ENCODE measurements at regions not wholly inside any gene's neighbourhood (a gene's known extent, or its start where the extent isn't known, plus 50 kb on each side); places are given as distances from the start of the nearest gene placed in this dataset.

DNA sequence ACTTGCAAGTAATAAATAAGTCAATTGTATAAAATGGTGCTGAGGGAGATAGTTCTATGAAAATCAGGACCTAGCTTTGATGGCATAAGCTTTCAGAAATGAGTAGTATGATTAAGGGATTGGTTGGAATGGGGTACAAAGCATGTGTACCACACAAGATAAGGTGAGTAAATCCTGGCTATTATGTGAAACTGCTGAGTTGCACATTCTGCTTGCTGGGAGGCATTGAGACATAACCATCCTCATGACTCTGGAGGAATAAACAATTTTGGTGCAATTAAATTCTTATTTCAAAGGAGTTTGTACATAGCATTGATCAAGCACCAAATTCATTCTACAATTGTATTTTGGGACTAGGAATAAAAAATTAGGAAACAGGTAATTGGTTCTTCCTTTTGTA is 755.2 kb upstream of the ACO1 start:
- TF ChIP-seq ZNF274 (IDR thresholded peaks at IDR 0.05; ENCODE audit: low read depth, low read length): no peak
- H3K4me3 ChIP-seq (ENCODE audit: low read length): no peak overlapping the region

DNA sequence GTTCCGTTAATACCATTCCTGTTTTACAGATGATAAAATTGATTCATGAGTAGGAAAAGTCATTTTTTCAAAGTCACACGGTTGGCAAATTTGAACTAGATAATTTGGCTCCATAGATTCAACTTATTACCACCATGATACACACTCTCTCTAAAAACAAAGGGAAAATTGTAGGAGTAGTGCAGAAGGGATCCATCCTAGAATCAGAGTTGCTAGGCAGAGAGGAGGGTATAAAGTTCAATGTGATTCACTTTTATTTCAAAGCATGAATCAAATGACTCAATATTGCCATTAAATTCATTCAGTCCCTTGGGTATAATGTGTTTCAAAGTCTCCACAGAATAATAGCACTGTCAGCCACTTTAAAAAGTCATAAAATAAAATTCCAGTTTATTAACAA is 747.2 kb upstream of the ACO1 start:
- TF ChIP-seq ZNF274 (IDR thresholded peaks at IDR 0.05; ENCODE audit: low read depth, low read length): no peak
- H3K4me3 ChIP-seq (ENCODE audit: low read length): no peak overlapping the region

DNA sequence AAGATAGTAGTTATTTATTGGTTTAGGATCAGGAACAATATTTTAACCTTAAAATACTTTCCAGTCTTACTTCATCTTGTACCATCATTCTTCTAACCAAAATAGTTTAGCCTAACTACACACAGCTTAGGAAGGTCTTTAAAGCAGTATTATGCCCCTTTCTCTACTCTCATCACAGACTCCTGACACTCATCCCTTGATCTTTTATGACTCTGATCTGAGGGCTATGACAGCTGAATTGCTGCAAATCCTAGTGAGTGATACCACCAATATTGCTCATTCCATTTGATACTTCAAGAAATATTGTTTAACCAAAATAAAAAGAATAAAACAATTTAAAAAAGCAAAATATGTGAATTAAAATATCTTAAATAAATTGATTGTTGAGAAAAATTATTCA is 746.6 kb upstream of the ACO1 start:
- TF ChIP-seq ZNF274 (IDR thresholded peaks at IDR 0.05; ENCODE audit: low read depth, low read length): no peak
- no peak overlapping the region for H3K4me3 ChIP-seq (ENCODE audit: low read length)

DNA sequence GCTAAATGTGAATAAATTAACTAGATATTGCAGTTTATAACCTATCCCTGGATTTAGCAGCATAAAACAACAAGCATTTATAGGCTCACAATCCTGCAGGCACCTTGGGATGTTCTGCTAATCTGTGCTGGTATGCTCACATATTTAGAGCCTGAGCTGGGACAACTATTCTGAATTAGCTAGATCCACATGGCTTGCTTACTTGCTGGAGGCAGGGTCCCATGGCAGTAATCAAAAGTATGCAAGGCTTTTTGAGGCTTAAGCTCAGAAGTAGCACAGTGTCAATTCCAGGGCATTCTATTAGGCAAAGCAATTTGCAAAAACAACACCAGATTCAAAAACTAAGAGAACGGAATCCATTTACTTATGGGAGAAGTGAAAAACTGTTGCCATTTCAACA is 745.0 kb upstream of the ACO1 start:
- H3K4me3 ChIP-seq (ENCODE audit: low read length): no peak overlapping the region
- TF ChIP-seq ZNF274 (IDR thresholded peaks at IDR 0.05; ENCODE audit: low read depth, low read length): no peak

DNA sequence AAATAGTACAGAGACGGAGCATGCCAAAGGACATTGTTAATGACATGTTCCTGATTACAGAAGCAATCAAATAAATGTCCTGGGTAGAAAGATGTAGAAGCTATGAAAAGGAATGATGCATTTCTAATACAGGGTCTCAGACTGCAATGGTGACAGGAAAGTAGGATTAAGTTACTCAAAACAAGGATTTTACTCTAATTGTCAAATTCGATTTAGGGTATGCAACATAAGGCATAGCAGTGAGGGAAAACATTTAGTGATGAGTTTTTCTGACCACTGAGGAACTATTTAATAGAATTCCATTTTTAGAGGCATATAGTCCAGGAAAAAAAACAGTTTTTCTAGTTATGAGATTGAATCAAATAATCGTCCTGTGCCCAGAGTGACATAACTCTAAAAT is 715.1 kb upstream of the ACO1 start:
- no peak for TF ChIP-seq ZNF274 (IDR thresholded peaks at IDR 0.05; ENCODE audit: low read depth, low read length)

DNA sequence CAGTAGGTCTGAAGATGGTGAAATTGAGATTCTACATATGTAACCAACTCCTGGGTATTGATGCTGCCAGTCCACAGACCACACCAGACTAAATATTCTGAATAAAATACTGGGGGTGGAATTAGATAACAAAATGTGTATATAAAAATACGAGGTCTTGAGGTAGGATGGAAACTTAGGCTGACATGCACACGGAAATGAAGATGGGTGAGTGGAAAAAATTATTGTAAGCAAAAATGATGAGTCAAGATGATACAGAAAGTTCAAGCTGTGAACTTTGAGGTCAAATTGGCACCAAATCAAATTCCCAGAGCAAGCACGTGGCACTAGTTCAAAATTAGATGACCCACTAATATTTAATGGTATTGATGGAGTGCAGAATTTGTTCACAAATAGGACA is 713.4 kb upstream of the ACO1 start:
- no peak overlapping the region for H3K4me3 ChIP-seq (ENCODE audit: low read length)
- no peak for TF ChIP-seq ZNF274 (IDR thresholded peaks at IDR 0.05; ENCODE audit: low read depth, low read length)

More for the DNA sequence above, 715.1 kb upstream of the ACO1 start:
- H3K4me3 ChIP-seq (ENCODE audit: low read length): no peak overlapping the region

DNA sequence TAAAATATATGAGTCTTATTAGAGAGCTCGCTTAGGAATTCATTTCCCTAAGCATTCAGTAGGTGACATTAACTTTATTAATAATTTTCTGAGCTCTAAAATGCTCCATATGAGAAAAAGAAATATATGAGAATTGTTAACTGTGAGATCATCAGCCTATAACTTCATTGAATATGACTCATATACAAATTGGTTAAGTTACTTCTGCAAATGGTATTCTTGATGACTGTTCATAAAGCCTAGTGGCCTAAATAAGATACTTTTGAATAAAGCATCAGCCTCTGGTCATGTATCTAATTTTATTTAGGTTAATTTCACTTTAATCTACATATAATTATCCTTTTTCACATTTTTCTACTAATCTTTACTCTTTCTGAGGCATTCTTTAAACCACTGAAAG is 710.2 kb upstream of the ACO1 start:
- H3K4me3 ChIP-seq (ENCODE audit: low read length): no peak overlapping the region
- TF ChIP-seq ZNF274 (IDR thresholded peaks at IDR 0.05; ENCODE audit: low read depth, low read length): no peak

DNA sequence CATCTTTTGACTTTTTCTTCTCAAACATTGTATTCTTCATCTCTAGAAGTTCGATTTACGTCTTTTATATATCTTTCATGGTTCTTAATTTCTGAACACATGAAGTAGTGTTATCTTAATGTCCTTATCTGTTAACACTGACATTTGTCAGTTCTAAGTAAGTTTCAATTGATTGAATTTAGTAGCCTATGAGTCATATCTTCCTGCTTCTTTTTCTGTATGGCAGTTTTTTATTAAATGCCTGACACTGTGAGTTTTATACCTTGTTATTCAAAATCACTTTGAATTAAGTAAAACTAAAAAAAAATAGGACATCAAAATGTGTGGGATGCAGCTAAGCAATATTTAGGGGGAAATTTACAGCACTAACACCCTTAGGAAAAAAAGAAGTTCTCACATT is 707.0 kb upstream of the ACO1 start:
- H3K4me3 ChIP-seq (ENCODE audit: low read length): no peak overlapping the region
- no peak for TF ChIP-seq ZNF274 (IDR thresholded peaks at IDR 0.05; ENCODE audit: low read depth, low read length)

DNA sequence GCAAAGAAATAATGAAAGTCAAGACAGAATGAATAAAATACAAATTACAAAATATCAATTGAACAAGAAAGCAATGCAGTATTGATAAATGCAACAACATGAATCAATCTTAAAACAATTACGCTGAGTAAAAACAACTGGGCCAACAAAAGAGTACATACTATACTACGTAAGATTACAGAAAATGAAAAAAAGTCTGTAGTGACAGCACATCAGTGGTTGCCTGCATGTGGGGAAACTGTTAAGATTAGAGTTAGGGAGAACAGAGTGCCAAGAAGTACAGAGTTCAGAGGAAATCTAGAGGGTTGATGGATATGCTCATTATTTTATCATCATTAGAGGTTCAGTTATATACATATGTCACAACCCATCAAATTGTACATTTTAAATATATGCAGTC is 706.6 kb upstream of the ACO1 start:
- no peak overlapping the region for H3K4me3 ChIP-seq (ENCODE audit: low read length)

DNA sequence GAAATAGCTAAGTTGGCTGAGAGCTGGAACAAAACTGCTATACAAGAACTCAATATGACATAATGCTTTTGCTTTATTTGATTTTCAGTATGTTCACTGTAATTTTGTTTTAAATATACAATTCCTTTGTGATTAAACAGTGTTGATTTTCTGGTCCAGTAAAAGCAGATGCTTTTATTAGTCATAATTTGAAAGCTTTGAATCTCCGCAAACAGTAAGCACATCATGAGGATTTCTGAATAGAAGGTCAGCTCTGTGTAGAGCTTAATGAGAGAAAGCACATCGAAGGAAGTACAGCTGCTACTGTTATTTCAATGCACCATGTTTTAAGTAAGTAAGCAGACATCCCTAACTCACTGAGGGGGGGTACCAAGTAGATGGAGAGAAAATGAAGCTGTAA is 701.3 kb upstream of the ACO1 start:
- no peak for TF ChIP-seq ZNF274 (IDR thresholded peaks at IDR 0.05; ENCODE audit: low read depth, low read length)
- no peak overlapping the region for H3K4me3 ChIP-seq (ENCODE audit: low read length)

More for the DNA sequence above, 706.6 kb upstream of the ACO1 start:
- TF ChIP-seq ZNF274 (IDR thresholded peaks at IDR 0.05; ENCODE audit: low read depth, low read length): no peak

DNA sequence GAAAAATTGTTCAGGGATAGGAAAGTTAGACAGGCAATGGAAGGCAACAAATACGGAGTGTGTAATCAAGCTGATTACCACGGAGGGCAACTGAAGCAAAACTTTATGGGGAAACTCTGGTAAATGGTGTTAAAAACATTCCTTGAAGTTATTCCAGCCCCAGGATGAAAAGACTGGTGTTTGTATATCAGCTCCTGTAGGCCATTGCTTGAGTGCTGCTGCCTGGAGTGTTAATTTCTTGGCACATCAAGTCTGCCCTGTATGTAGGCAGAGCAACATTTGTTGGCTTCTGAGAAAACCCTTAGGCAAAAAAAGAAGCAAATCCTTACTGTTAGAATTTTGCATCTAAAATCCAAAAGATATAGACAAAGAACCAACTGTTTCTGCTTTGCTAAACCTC is 686.5 kb upstream of the ACO1 start:
- no peak overlapping the region for H3K4me3 ChIP-seq (ENCODE audit: low read length)
- no peak for TF ChIP-seq ZNF274 (IDR thresholded peaks at IDR 0.05; ENCODE audit: low read depth, low read length)

DNA sequence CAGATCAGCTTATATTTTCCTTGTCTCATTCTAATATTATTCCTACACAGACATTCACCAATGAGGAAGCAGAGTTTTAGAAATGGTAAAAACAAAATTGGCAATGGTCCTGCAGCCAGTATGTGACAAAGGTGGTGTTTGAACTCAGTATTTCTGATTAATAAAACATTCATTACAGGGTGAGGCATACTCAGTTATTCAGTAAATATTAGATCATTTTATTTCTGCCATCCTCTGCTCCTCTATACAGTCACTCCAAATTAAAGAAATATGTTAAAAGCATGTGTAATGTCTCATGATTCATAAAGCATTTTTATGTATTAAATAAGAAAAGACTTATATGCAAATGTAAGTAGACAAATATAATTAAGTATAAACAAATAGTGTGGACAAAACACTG is 684.6 kb upstream of the ACO1 start:
- no peak for TF ChIP-seq ZNF274 (IDR thresholded peaks at IDR 0.05; ENCODE audit: low read depth, low read length)
- no peak overlapping the region for H3K4me3 ChIP-seq (ENCODE audit: low read length)

DNA sequence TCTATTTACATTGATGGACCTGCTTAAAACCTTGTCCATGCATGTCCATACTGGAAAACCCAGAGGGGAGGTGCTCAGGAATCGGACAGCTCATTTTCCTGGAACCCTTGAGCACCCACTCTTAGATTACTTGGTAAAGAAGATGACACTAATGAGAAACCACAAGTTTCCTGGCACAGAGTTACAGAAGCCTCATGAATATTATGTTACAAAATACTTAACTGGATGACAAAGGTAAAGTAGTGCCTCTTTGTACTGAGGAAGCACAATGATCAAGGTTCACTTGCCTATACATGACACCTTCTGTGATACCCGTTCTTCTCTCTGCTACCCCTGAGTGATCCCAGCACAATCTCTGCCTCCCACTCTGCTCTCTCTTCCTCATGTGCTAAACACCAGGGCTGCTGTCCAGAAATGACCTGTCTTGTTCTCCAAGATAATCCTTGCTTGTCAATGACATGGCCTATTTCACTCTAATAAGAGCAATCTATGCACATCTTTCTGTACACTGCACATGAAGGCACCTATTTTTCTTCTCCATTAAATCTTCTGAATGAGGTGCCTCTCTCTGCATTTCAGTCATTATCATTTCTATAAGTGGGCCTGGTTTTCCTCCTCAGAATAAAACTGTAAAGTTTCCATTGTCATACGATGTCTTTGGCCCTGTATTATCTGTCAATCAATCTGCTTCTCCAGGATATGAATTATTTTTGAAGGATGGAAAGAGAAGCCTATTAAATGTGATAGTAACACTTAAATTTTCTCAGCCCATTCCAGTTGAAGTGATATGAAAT is 684.0 kb upstream of the ACO1 start:
- TF ChIP-seq ZNF274 (IDR thresholded peaks at IDR 0.05; ENCODE audit: low read depth, low read length): no peak
- no peak overlapping the region for H3K4me3 ChIP-seq (ENCODE audit: low read length)

DNA sequence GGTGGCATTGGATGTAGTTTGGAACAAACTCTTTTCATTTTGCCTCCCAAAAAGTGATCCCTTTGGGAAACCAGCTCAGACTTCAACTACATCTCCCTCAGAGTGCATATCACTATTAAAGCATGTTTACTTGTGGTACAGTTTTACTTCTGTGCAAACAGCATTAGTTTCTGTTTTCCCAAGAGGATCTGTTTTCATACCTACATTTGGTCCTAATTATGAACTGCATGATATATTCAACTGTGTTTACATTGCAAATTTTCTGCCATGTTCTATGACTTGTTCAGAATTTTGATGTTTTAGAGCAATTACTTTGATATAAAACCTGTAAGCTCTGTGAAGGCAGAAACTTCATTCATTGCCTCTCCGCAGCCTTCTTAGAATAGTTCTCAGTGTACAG is 681.5 kb upstream of the ACO1 start:
- no peak for TF ChIP-seq ZNF274 (IDR thresholded peaks at IDR 0.05; ENCODE audit: low read depth, low read length)
- H3K4me3 ChIP-seq (ENCODE audit: low read length): no peak overlapping the region

DNA sequence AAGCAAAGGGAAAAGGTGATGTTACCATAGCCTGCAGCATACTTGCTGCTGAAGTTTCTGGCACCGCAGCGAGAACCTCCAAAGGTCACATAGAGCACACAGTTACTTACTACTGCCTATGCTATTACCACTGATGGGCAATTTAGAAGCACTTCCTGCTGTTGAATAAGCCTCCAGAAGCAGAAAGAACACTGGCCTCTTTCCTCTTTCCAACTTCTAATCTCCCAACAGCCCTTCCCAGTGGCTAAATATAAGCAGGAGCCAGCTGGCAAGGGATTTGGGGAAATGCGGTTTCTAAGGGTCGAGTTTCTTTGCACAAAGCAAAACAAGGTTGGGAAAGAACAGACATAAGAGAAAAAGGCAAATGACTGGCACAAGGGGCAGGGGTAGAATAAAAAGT is 669.2 kb upstream of the ACO1 start:
- no peak overlapping the region for H3K4me3 ChIP-seq (ENCODE audit: low read length)
- no peak for TF ChIP-seq ZNF274 (IDR thresholded peaks at IDR 0.05; ENCODE audit: low read depth, low read length)

DNA sequence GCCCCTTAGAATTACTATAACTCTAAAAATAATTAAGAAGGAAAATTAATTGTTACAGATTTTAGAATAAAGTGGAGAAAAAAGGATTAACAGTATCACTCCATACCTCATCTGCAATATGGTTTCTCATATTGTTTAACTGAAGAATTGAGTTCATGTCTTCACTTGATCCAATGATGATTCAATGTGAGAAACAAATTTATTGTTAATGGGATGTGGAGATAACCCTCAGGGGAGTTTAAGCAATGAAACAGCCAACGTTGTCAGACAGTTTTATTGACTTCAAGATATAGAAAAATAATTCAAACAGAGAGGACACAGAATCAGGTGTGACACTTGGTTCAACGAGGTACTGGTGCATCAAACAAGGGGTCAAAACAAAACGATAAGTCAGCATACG is 665.2 kb upstream of the ACO1 start:
- H3K4me3 ChIP-seq (ENCODE audit: low read length): no peak overlapping the region
- TF ChIP-seq ZNF274 (IDR thresholded peaks at IDR 0.05; ENCODE audit: low read depth, low read length): no peak

Measured in GM08714 (cell line).